ENCODE measurements at regions not wholly inside any gene's neighbourhood (a gene's known extent, or its start where the extent isn't known, plus 50 kb on each side); places are given as distances from the start of the nearest gene placed in this dataset.

DNA sequence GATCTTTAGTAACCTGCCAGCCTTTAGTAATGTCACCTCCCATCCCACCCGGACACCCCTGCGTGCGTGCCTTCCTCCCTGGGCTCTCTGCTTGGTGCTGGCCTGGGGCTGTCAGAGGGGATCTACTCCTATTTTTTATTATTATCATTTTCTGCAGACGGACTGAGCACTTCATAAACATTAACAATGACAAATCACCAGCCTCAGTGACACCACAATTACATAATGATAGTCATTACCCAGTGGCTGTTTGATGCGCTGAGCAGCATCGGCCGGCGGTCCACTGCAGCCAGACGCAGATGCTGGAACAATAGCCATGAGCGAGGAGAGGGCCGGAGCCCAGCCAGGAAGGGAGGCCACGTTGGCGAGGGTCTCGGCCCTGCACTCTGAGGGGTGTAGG lies 309.3 kb upstream of the AJAP1 start:
- TF ChIP-seq TCF12 (IDR thresholded peaks at IDR 0.05; ENCODE audit: low read depth): no peak
- TF ChIP-seq FOXM1 (IDR thresholded peaks at IDR 0.05; ENCODE audit: borderline replicate concordance, low read depth): no peak
- no peak for TF ChIP-seq MAX (IDR thresholded peaks at IDR 0.05)
- no peak for TF ChIP-seq YY1 (IDR thresholded peaks at IDR 0.05; ENCODE audit: low read depth)
- TF ChIP-seq NFIC (IDR thresholded peaks at IDR 0.05): no peak
- no peak for TF ChIP-seq TAF1 (IDR thresholded peaks at IDR 0.05; ENCODE audit: low read depth)
- TF ChIP-seq USF1 (IDR thresholded peaks at IDR 0.05): no peak
- no peak for TF ChIP-seq EGR1 (IDR thresholded peaks at IDR 0.05)
- TF ChIP-seq EP300 (IDR thresholded peaks at IDR 0.05; ENCODE audit: borderline replicate concordance): no peak

DNA sequence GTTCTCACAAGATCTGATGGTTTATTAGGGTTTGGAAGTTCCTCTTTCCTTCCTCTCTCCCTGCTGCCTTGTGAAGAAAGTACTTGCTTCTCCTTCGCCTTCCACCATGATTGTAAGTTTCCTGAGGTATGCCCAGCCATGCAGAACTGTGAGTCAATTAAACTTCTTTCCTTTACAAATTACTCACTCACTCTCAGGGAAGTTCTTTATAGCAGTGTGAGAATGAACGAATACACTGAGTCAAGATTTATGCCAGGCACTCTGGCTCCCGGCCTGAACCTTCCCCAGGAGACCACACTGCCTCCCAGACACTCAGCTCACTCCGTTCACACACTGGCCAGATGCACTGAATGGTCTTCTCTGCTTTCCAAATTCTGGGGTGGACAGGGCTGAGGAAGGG lies 308.3 kb upstream of the AJAP1 start:
- no peak for TF ChIP-seq CREB1 (IDR thresholded peaks at IDR 0.05; ENCODE audit: low read depth)
- TF ChIP-seq EP300 (IDR thresholded peaks at IDR 0.05; ENCODE audit: borderline replicate concordance): no peak
- no peak for TF ChIP-seq NFIC (IDR thresholded peaks at IDR 0.05)
- TF ChIP-seq TEAD4 (IDR thresholded peaks at IDR 0.05): no peak
- no peak for TF ChIP-seq ZBTB7A (IDR thresholded peaks at IDR 0.05; ENCODE audit: low read depth)
- no peak for TF ChIP-seq MAX (IDR thresholded peaks at IDR 0.05)
- no peak for TF ChIP-seq REST (IDR thresholded peaks at IDR 0.05; ENCODE audit: low read depth)
- TF ChIP-seq FOXM1 (IDR thresholded peaks at IDR 0.05; ENCODE audit: borderline replicate concordance, low read depth): no peak
- no peak for TF ChIP-seq EGR1 (IDR thresholded peaks at IDR 0.05)
- TF ChIP-seq TCF12 (IDR thresholded peaks at IDR 0.05; ENCODE audit: low read depth): no peak

- TF ChIP-seq EGR1 (IDR thresholded peaks at IDR 0.05) (no peak), USF1 (IDR thresholded peaks at IDR 0.05) (no peak), NFIC (IDR thresholded peaks at IDR 0.05) (no peak), FOXM1 (IDR thresholded peaks at IDR 0.05; ENCODE audit: borderline replicate concordance, low read depth) (no peak), TCF12 (IDR thresholded peaks at IDR 0.05; ENCODE audit: low read depth) (no peak), TEAD4 (IDR thresholded peaks at IDR 0.05) (no peak), TAF1 (IDR thresholded peaks at IDR 0.05; ENCODE audit: low read depth) (no peak), CEBPB (IDR thresholded peaks at IDR 0.05) (no peak), CREB1 (IDR thresholded peaks at IDR 0.05; ENCODE audit: low read depth) (no peak), ZBTB7A (IDR thresholded peaks at IDR 0.05; ENCODE audit: low read depth) (no peak), MAX (IDR thresholded peaks at IDR 0.05) (no peak), YY1 (IDR thresholded peaks at IDR 0.05; ENCODE audit: low read depth) (no peak), RAD21 (IDR thresholded peaks at IDR 0.05; ENCODE audit: low read depth) (no peak)
Measured at GRCh38 chr1:4351453-4351852, 303.0 kb upstream of the AJAP1 start.

GRCh38 chr1:4353090-4353856 lies 301.1 kb upstream of the AJAP1 start:
- no peak for TF ChIP-seq TAF1 (IDR thresholded peaks at IDR 0.05; ENCODE audit: low read depth)
- TF ChIP-seq NFIC (IDR thresholded peaks at IDR 0.05): no peak
- no peak for TF ChIP-seq CEBPB (IDR thresholded peaks at IDR 0.05)
- no peak for TF ChIP-seq CREB1 (IDR thresholded peaks at IDR 0.05; ENCODE audit: low read depth)

GRCh38 chr1:4355839-4356238 lies 298.6 kb upstream of the AJAP1 start:
- TF ChIP-seq EGR1 (IDR thresholded peaks at IDR 0.05) (no peak), TEAD4 (IDR thresholded peaks at IDR 0.05) (no peak), REST (IDR thresholded peaks at IDR 0.05; ENCODE audit: low read depth) (no peak), EP300 (IDR thresholded peaks at IDR 0.05; ENCODE audit: borderline replicate concordance) (no peak), FOXM1 (IDR thresholded peaks at IDR 0.05; ENCODE audit: borderline replicate concordance, low read depth) (no peak), MAX (IDR thresholded peaks at IDR 0.05) (no peak), YY1 (IDR thresholded peaks at IDR 0.05; ENCODE audit: low read depth) (no peak), TAF1 (IDR thresholded peaks at IDR 0.05; ENCODE audit: low read depth) (no peak), ZBTB7A (IDR thresholded peaks at IDR 0.05; ENCODE audit: low read depth) (no peak), USF1 (IDR thresholded peaks at IDR 0.05) (no peak), TCF12 (IDR thresholded peaks at IDR 0.05; ENCODE audit: low read depth) (no peak), CEBPB (IDR thresholded peaks at IDR 0.05) (no peak), RAD21 (IDR thresholded peaks at IDR 0.05; ENCODE audit: low read depth) (no peak), NFIC (IDR thresholded peaks at IDR 0.05) (no peak), CREB1 (IDR thresholded peaks at IDR 0.05; ENCODE audit: low read depth) (no peak)

All from Ishikawa (cell line).